Hematopoietic multipotent progenitor cell (in vitro differentiated cells): ENCODE measurements at regions not wholly inside any gene's neighbourhood (a gene's known extent, or its start where the extent isn't known, plus 50 kb on each side); places are given as distances from the start of the nearest gene placed in this dataset.

Experiments
- DNase-seq, 3 donors: peaks; one replicate each; pipeline ENCODE4 v3.0.0-alpha.2; 2011 to 2015; ENCODE audit warnings: low read depth in 2 of 3, low spot score in 2 of 3

GRCh38 chr10:50936335-50936734 is 50.9 kb upstream of the A1CF start:
- DNase-seq = no peak

- DNase-seq = no peak
These were observed 51.9 kb upstream of the A1CF start for GRCh38 chr10:50937230-50937907.

- no peak for DNase-seq
These were observed 56.2 kb upstream of the A1CF start for GRCh38 chr10:50941629-50942028.

GRCh38 chr10:50946991-50947781 is 61.8 kb upstream of the A1CF start:
- no peak for DNase-seq

- no peak for DNase-seq
These were observed 65.9 kb upstream of the A1CF start for GRCh38 chr10:50951365-50951764.

GRCh38 chr10:50961297-50961696 is 75.9 kb upstream of the A1CF start:
- DNase-seq = no peak

GRCh38 chr10:50963063-50963462 is 77.6 kb upstream of the A1CF start:
- DNase-seq = no peak

GRCh38 chr10:50968386-50969091 is 83.1 kb upstream of the A1CF start:
- no peak for DNase-seq

GRCh38 chr10:50972591-50972990 is 87.2 kb upstream of the A1CF start:
- DNase-seq = no peak

- no peak for DNase-seq
These were observed 92.9 kb upstream of the PRKG1 start for GRCh38 chr10:50981385-50981784.

GRCh38 chr10:50981904-50982303 is 92.4 kb upstream of the PRKG1 start:
- DNase-seq = no peak

- no peak for DNase-seq
These were observed 91.3 kb upstream of the PRKG1 start for GRCh38 chr10:50982989-50983388.

- no peak for DNase-seq
These were observed 86.4 kb upstream of the PRKG1 start for GRCh38 chr10:50987934-50988333.

- peak in 1 of 3 donors; percentile 54 for DNase-seq
These were observed 85.5 kb upstream of the PRKG1 start for GRCh38 chr10:50988792-50989191.

GRCh38 chr10:50990568-50991455 is 83.5 kb upstream of the PRKG1 start:
- peak in 1 of 3 donors; percentile 42 for DNase-seq

- DNase-seq = peak in 1 of 3 donors; percentile 12
These were observed 82.6 kb upstream of the PRKG1 start for GRCh38 chr10:50991456-50992355.

GRCh38 chr10:50992356-50992901 is 81.9 kb upstream of the PRKG1 start:
- no peak for DNase-seq

- DNase-seq = no peak
These were observed 81.1 kb upstream of the PRKG1 start for GRCh38 chr10:50992972-50993766.
